Activated CD8-positive, alpha-beta memory T cell treated with anti-CD3 and anti-CD28 coated beads, Interleukin-2, amount 50 U/mL, for 4 hours (primary cell): ENCODE measurements at regions not wholly inside any gene's neighbourhood (a gene's known extent, or its start where the extent isn't known, plus 50 kb on each side); places are given as distances from the start of the nearest gene placed in this dataset.
"Not testable (repeated sequence)": the region's sequence is repeated elsewhere in the genome, so short reads cannot be mapped to it uniquely, and the experiment has no call there.

Experiments used
- DNase-seq: peaks from one replicate; pipeline ENCODE4 v3.0.0-alpha.2; 2020

DNA sequence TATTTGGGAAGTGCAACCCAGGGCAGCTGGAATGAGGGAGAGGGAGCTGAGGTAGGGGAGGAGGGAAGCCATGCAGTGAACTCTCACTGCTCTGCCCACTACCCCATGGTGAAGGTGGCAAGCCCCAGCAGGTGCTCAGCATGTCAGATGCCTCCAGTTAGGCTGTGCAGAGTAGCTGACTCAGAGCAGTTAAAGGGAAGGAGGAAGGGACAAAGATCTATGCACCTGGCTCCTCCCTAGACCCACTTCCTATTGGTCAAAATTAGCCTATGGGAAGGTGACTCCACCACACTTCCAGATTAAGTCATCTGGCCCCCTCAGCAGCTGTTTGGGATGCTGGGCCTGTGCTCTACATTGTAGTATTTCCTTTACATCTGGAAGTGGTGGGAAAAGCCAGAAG is 125.7 kb upstream of the MTPN start:
- no peak for DNase-seq

DNA sequence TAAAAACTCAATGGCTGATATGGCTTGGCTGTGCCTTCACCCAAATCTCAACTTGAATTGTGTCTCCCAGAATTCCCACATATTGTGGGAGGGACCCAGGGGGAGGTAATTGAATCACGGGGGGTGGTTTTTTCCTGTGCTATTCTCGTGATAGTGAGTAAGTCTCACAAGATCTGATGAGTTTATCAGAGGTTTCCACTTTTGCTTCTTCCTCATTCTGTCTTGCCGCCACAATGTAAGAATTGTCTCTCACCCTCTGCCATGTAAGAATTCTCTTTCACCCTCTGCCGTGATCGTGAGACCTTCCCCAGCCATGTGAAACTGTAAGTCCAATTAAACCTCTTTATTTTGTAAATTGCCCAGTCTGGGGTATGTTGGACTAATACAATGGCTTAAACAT is 115.6 kb upstream of the MTPN start:
- not testable (repeated sequence) for DNase-seq

- DNase-seq = no peak
These were observed 110.7 kb upstream of the MTPN start for GRCh38 chr7:136087881-136088280.

GRCh38 chr7:136086712-136087111 is 109.6 kb upstream of the MTPN start:
- DNase-seq = no peak

GRCh38 chr7:136079934-136080333 is 102.8 kb upstream of the MTPN start:
- DNase-seq = no peak

GRCh38 chr7:136079478-136079892 is 102.3 kb upstream of the MTPN start:
- DNase-seq = no peak

GRCh38 chr7:136079066-136079465 is 101.9 kb upstream of the MTPN start:
- DNase-seq = no peak

- no peak for DNase-seq
These were observed 101.5 kb upstream of the MTPN start for GRCh38 chr7:136078630-136079029.

DNA sequence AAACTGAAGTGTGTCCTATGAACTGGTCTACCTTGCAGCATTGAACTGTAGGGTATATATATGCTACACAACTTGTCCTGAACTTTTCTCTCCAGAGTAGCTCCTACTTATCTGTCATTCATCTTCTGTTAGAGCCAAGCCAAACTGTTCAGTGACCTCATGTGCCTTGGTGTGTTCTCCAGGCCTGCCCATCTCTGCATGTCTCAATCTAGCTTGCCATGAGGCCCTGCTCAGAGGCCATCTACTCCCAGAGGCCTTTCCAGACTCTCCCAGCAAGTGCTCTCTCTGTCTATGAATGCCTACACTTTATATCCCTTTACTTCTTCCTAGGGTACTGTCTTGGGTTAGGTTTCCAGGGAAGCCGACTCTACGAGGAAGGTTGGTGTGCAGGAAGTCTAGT is 99.8 kb upstream of the MTPN start:
- no peak for DNase-seq

DNA sequence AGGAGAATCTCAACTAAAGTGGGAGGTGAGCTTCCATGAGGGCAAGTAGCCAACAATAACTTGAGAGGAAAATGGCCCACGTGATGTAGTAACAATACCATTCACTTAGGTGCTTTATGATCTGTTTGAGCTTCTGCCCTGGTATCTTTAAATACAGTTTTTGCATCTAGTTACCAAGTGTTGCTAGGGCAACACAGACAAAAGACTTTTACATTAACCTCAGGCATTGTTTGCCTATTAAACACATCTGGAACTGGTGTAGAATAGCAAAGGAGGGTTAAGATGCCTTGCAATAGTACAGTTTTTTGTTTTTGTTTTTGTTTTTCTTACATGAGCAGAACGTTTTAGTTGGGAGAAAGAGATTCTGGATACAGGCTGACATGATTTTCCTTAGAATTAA is 97.7 kb upstream of the MTPN start:
- DNase-seq = no peak

GRCh38 chr7:136072447-136072846 is 95.3 kb upstream of the MTPN start:
- no peak for DNase-seq

DNA sequence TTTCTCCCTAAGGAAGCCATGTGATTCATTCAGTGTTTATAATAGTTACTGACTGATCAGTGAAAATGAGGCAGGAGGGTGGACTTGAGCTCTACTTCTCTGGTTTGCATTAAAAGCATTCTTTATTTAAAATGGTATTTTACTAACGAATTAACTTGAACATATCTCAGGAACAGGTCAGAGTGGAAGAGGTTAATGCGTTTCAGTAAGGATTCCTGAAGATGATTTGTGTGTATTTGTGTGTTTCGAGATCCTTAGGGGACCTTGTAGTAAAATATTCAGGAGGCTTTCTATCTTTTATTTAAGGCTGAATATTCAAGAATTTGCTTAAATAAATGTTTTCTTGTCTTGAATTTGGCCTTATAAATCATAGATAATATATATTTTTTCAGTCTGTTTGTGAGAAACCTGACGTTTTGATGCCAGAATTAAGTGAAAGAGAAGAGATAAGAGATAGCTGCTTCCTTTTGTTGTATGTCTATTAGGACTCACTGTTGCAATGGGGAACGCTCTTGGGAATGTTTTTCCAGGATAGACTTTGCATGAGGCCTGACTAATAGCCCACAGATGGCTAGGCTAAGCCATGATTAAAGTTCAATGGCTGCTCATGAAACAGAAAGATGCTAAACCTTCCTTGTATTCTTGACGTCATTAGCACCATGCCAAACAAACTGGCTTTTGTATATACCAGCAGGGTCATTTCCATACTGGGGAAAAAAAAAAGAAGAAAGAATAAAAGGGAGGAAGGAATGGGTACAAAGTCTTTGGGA is 93.8 kb upstream of the MTPN start:
- DNase-seq = no peak

DNA sequence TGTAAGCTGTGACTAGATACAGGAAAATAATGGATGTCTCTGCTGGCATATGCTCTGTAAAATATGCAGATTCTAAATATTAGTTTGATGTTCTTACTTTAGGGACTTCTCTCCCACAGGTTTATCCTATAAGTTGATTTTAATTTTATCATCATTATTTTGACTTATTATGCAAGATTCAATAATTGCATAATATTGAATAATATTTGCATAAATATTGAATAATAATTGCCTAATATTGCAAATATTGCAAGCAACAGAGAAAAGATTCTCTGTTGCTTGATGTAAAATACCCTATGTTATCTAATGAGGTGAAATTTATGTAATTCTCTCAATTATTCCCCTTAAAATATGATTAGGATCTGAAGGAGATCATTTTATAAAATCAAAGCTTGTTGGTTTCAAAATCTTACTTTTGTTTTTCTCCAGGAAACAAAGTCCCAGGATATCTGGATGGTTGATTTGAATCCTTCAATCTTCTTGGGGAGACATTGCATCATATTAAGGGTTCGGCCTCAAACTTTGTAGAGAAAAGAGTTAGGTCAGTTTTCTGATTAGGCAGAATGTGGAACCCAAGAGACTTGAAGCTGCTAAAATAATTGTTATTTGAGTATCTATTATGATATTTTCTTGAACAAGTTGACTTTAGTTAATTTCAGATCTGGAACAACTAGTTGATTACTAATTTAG is 92.8 kb upstream of the MTPN start:
- no peak for DNase-seq

- no peak for DNase-seq
These were observed 90.1 kb upstream of the MTPN start for GRCh38 chr7:136067277-136067676.

- DNase-seq = no peak
These were observed 89.4 kb upstream of the MTPN start for GRCh38 chr7:136066304-136067143.

- DNase-seq = no peak
These were observed 87.6 kb upstream of the MTPN start for GRCh38 chr7:136064627-136065237.

- DNase-seq = no peak
These were observed 86.9 kb upstream of the MTPN start for GRCh38 chr7:136064081-136064480.

- no peak for DNase-seq
These were observed 86.1 kb upstream of the MTPN start for GRCh38 chr7:136063326-136063666.

DNA sequence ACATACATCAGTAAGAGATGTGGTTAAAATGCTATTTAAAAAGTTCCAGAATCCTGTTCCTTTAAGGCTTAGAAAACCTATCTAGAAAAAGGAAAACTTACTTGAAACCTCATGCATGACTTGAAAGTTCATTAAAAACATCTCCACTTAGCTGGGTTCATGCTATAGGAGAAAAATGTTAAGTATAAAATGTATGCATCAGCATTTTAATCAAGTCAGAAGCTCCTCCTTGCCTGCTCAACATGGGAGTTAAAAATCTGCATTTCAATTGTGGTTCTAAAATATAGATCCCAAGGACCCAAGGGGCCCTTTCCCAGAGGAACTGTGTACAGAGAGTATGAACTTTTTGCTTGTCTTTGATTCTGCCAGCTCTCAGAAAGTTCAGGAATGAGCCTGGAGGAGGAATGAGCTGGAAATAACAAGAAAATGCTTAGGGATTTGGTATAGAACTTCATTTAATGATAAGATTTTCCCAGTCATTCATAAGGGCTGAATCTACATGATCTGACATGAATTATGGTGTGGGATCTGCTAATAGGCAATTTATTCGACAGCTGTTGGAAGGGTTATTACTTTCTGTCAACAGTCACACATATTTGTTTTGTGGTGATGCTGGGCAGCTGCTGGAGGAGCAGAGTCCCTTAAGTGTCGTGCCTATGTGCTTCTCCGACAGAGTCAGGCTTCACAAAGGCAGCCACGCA is 85.6 kb upstream of the MTPN start:
- no peak for DNase-seq

DNA sequence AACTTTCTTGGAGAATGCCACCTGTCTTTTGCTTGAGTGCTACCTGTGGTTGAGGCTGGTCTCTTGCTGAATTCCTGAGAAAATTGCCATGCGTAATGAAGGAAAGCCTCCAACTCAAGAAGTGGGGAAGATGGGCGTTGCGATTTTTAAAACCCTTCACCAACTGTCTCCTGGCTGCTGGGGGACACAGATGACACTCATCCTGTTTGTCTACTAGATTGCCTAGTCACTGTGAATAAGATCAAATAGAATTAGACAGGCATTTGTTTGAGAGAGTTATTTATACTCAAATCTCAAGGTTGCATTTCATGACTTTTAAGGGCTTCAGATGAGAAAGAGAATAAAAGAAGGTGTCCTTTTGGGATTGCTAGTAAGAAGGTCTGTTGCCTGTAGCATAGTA is 84.3 kb upstream of the MTPN start:
- no peak for DNase-seq

- no peak for DNase-seq
These were observed 81.4 kb upstream of the MTPN start for GRCh38 chr7:136058546-136058945.

DNA sequence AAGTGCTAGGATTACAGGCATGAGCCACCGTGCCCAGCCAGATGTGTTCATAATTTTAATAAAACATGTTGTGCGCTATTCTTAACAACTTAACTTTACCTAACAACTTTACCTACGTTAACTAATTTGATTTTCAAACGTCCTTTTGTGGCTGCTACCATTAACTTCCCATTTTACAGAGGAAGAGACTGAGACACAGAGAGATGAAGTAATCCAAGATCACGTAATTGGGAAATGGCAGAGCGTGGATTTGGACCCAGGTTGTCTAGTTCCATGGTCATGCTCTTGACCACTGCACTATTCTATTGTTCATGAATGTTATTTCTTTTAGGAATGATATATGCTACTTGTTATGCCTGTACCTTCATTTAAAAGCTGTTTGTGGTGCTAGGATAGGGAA is 80.3 kb upstream of the MTPN start:
- no peak for DNase-seq
